Retinal pigment epithelial cell (primary cell): ENCODE measurements at regions not wholly inside any gene's neighbourhood (a gene's known extent, or its start where the extent isn't known, plus 50 kb on each side); places are given as distances from the start of the nearest gene placed in this dataset.
"Not testable (repeated sequence)": the region's sequence is repeated elsewhere in the genome, so short reads cannot be mapped to it uniquely, and the experiment has no call there.

Experiments used
- DNase-seq: peaks from one replicate; pipeline ENCODE4 v3.0.0-alpha.2; 2010; ENCODE audit warnings: low read depth
- H3K4me3 ChIP-seq: 2 replicates; pipeline ENCODE4 v1.5.1; 2011; ENCODE audit warnings: mild to moderate bottlenecking, low read length, control low read depth, moderate library complexity
- TF ChIP-seq, protein P1 (sequence below): conservative IDR thresholded peaks from 2 replicates; pipeline ENCODE4 v1.5.1; 2011; ENCODE audit warnings: low read depth, low read length, control low read depth, inconsistent platforms

DNA sequence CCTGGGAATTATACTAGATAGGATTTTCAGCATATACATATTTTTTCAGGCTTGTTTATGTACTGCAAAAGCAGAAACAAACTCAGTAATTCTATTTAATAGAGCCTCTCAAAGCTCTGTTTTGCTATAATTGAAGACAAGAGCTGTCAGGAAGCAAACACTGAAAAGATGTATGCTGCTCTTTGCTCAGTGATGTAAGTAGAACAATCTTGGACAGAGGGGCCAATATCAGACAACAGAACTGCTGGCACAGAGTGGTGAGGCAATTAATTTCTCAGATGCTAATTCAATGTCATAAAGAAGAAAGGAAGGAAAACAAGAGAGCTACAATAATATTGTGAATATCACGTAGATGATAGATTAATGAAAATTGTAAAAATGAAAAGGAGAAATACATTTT lies 663.3 kb upstream of the ADGRB3 start:
- H3K4me3 ChIP-seq: no peak overlapping the region
- DNase-seq: no peak
- TF ChIP-seq, protein P1, sequence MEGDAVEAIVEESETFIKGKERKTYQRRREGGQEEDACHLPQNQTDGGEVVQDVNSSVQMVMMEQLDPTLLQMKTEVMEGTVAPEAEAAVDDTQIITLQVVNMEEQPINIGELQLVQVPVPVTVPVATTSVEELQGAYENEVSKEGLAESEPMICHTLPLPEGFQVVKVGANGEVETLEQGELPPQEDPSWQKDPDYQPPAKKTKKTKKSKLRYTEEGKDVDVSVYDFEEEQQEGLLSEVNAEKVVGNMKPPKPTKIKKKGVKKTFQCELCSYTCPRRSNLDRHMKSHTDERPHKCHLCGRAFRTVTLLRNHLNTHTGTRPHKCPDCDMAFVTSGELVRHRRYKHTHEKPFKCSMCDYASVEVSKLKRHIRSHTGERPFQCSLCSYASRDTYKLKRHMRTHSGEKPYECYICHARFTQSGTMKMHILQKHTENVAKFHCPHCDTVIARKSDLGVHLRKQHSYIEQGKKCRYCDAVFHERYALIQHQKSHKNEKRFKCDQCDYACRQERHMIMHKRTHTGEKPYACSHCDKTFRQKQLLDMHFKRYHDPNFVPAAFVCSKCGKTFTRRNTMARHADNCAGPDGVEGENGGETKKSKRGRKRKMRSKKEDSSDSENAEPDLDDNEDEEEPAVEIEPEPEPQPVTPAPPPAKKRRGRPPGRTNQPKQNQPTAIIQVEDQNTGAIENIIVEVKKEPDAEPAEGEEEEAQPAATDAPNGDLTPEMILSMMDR: no peak

DNA sequence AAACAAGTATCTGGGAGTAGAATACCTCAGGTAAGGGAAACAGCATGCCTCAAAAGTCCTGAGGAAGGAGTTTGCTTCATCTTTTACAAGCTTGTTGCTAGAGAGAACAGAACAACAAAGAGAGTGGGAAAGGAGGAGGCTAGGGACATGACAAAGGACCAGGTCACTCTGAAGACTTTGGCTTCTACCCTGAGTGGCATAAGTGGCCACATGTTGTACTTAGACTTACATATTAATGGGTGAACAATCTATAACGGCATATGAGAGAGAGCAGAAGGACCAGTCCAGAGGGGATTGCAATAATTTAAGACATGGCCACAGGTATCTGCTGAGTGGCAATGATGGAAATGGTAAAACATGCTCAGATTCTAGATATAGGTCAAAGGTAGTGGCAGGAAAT lies 668.3 kb upstream of the ADGRB3 start:
- TF ChIP-seq, protein P1: no peak
- H3K4me3 ChIP-seq: no peak overlapping the region

DNA sequence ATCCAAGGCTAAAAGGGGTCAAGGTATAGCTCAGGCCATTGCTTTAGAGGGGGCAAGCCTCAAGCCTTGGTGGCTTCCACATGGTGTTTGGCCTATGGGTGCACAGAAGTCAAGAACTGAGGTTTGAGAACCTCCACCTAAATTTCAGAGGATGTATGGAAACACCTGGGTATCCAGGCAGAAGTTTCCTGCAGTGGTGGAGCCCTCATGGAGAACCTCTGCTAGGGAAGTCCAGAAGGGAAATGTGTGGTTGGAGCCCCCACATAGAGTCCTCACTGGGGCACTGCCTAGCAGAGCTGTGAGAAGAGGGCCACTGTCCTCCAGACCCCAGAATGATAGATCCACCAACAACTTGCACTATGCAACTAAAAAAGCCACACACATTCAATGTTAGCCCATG lies 678.7 kb upstream of the ADGRB3 start:
- no peak for DNase-seq
- TF ChIP-seq, protein P1: no peak
- no peak overlapping the region for H3K4me3 ChIP-seq

More for the DNA sequence above, 668.3 kb upstream of the ADGRB3 start:
- DNase-seq: no peak

DNA sequence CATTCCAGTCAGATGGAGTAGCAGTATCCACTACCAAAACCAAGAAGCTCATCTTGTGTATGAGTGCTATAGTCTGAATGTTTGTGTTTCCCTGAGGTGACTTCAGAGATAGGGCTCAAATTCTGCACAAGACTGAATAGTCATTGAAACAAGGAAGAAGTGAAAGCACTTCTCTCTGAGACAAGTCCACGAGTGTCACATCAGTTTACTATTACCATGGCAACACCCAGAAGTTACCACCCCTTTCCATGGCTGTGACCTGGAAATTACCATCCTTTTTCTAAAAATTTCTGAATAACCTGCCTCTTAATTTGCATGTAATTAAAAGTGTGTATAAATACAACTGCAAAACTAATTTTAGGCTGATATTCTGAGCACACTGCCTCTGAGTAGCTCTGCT lies 682.1 kb upstream of the ADGRB3 start:
- TF ChIP-seq, protein P1: no peak
- DNase-seq: no peak
- no peak overlapping the region for H3K4me3 ChIP-seq

DNA sequence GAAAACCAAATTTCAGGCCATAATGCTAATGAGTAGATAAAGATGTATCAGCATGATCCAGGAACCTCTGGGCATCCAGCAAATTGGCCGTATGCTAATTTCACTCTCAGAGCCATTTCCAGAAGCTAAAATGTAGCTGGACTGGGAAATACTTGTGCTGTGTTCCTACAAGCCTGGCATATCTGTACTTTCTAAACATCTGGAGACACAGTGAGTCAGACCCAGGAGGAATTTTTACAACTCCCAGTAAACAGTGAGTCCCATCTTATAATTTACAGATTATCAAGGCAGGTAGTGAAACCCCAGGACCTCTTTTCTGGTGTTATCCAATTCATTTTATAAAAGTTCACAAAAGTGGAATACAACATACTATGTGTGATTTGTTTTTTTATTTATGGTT lies 683.0 kb upstream of the ADGRB3 start:
- no peak overlapping the region for H3K4me3 ChIP-seq
- TF ChIP-seq, protein P1: no peak
- no peak for DNase-seq

DNA sequence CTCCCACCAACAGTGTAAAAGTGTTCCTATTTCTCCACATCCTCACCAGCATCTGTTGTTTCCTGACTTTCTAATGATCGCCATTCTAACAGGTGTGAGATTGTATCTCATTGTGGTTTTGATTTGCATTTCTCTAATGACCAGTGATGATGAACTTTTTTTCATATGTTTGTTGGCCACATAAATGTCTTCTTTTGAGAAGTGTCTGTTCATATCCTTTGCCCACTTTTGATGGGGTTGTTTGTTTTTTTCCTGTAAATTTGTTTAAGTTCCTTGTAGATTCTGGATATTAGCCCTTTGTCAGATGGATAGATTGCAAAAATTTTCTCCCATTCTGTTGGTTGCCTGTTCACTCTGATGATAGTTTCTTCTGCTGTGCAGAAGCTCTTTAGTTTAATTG lies 687.3 kb upstream of the ADGRB3 start:
- not testable (repeated sequence) for H3K4me3 ChIP-seq, DNase-seq

DNA sequence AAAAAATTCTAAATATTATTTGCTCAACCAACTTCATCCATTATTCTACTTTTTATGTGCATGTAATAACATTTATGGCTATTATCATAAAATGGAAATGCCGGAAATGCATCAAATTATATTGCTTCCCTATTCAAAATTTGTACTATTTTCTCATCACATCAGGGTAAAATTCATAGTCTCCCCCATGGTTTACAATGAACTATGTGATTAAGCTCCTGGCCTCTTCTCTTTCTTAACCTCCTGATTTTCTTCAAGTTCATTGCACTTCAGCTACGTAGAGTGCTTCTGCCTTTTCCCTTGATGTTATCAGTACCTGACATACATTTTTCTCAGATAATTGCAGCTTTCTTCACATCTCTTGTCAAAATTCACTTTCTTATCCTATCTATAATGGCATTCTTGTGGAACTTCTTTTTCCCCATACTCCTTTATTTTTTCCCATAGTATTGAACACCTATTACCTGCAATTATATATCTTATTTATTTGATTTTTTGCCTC lies 699.1 kb upstream of the ADGRB3 start:
- no peak overlapping the region for H3K4me3 ChIP-seq
- DNase-seq: no peak
- TF ChIP-seq, protein P1: no peak

DNA sequence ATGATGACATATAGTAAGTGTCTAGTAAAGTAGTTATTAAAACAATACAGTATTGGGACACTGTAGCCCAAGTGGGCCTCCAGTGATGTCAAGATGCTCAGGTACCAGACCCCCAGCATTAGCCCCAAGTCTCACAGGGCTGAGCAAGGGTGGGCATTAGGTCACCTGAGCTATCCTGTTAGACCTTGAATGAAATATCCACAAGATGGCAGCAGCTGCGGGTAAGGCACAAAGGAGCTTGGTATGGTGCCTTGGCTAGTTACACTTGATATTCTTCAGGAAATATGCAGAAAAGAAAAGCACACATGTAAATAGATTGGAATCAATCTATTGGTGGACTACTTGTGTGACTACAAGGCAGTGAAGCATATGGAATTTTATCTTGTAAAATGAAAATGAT lies 701.8 kb upstream of the ADGRB3 start:
- H3K4me3 ChIP-seq: no peak overlapping the region
- DNase-seq: no peak
- TF ChIP-seq, protein P1: no peak

DNA sequence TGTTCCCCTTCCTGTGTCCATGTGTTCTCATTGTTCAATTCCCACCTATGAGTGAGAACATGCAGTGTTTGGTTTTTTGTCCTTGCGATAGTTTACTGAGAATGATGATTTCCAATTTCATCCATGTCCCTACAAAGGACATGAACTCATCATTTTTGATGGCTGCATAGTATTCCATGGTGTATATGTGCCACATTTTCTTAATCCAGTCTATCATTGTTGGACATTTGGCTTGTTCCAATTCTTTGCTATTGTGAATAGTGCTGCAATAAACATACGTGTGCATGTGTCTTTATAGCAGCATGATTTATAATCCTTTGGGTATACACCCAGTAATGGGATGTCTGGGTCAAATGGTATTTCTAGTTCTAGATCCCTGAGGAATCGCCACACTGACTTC lies 712.5 kb upstream of the ADGRB3 start:
- DNase-seq, H3K4me3 ChIP-seq: not testable (repeated sequence)

DNA sequence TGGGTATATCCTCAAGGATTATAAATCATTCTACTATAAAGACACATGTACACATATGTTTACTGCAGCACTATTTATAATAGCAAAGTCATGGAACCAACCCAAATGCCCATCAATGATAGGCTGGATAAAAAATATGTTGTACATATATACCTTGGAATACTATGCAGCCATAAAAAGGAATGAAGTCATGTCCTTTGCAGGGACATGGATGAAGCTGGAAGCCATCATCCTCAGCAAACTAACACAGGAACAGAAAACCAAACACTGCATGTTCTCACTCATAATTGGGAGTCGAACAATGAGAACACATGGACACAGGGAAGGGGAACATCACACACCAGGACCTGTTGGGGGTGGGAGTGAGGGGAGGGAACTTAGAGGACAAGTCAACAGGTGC lies 715.0 kb upstream of the ADGRB3 start:
- not testable (repeated sequence) for DNase-seq, H3K4me3 ChIP-seq
